HepG2 (cell line): ENCODE measurements at regions not wholly inside any gene's neighbourhood (a gene's known extent, or its start where the extent isn't known, plus 50 kb on each side); places are given as distances from the start of the nearest gene placed in this dataset.

Source experiments
- ARID2 ChIP-seq: sonication (generic); formaldehyde crosslinking; IDR thresholded peaks from 2 replicates; pipeline ENCODE4 v1.8.1; 2022; ENCODE audit warnings: mild to moderate bottlenecking, missing genetic modification reagents, borderline replicate concordance
- CAMTA2 ChIP-seq: sonication (generic); formaldehyde crosslinking; IDR thresholded peaks from 2 replicates; pipeline ENCODE4 v1.4.0; 2020; ENCODE audit warnings: mild to moderate bottlenecking, missing genetic modification reagents, borderline replicate concordance
- CREM ChIP-seq, 2 experiments: sonication (generic) in 1 of 2; formaldehyde crosslinking in 1 of 2; IDR thresholded peaks; 2 replicates each; pipeline versions ENCODE4 v1.4.0 to v1.6.1; 2016 to 2020; ENCODE audit warnings: antibody characterized with exemption in 1 of 2, mild to moderate bottlenecking in 1 of 2, missing genetic modification reagents in 1 of 2
- HOMEZ ChIP-seq: IDR thresholded peaks from 2 replicates; pipeline ENCODE4 v1.6.1; 2016; ENCODE audit warnings: low read depth
- KLF6 ChIP-seq: IDR thresholded peaks from 2 replicates; pipeline ENCODE4 v1.8.0; 2016; ENCODE audit warnings: missing biosample characterization, missing genetic modification reagents
- MEF2D ChIP-seq: sonication (generic); formaldehyde crosslinking; IDR thresholded peaks from 2 replicates; pipeline ENCODE4 v1.5.1; 2020; ENCODE audit warnings: mild to moderate bottlenecking, missing genetic modification reagents
- NFAT5 ChIP-seq: sonication (generic); formaldehyde crosslinking; IDR thresholded peaks from 2 replicates; pipeline ENCODE4 v1.4.0; 2020; ENCODE audit warnings: missing genetic modification reagents
- PAXIP1 ChIP-seq: sonication (generic); formaldehyde crosslinking; conservative IDR thresholded peaks from 2 replicates; pipeline ENCODE4 v1.4.0; 2020; ENCODE audit warnings: mild to moderate bottlenecking, missing genetic modification reagents, moderate library complexity
- RFXAP ChIP-seq: sonication (generic); formaldehyde crosslinking; IDR thresholded peaks from 2 replicates; pipeline ENCODE4 v1.4.0; 2020; ENCODE audit warnings: missing genetic modification reagents, borderline replicate concordance
- SMYD3 ChIP-seq: sonication (generic); formaldehyde crosslinking; IDR thresholded peaks from 2 replicates; pipeline ENCODE4 v1.8.1; 2023; ENCODE audit warnings: mild to moderate bottlenecking, missing genetic modification reagents
- TCF7 ChIP-seq: sonication (generic); IDR thresholded peaks from 2 replicates; pipeline ENCODE4 v1.6.1; 2016; ENCODE audit warnings: antibody characterized with exemption, low read depth
- TEAD3 ChIP-seq: optimal IDR thresholded peaks from 2 replicates; pipeline ENCODE3; 2016; ENCODE audit warnings: borderline replicate concordance
- YEATS2 ChIP-seq: sonication (generic); formaldehyde crosslinking; IDR thresholded peaks from 2 replicates; pipeline ENCODE4 v1.4.0; 2020; ENCODE audit warnings: missing genetic modification reagents, borderline replicate concordance
- ZFAT ChIP-seq: sonication (generic); formaldehyde crosslinking; conservative IDR thresholded peaks from 2 replicates; pipeline ENCODE4 v1.8.1; 2023; ENCODE audit warnings: missing genetic modification reagents, inconsistent platforms
- ZNF20 ChIP-seq: sonication (generic); formaldehyde crosslinking; IDR thresholded peaks from 2 replicates; pipeline ENCODE4 v1.4.0; 2020; ENCODE audit warnings: mild to moderate bottlenecking, moderate library complexity, missing genetic modification reagents
- ZNF263 ChIP-seq: sonication (generic); formaldehyde crosslinking; IDR thresholded peaks from 2 replicates; pipeline ENCODE4 v1.4.0; 2020; ENCODE audit warnings: missing genetic modification reagents
- ZNF3 ChIP-seq: IDR thresholded peaks from 2 replicates; pipeline ENCODE4 v1.7.0; 2017; ENCODE audit warnings: inconsistent platforms
- ZNF460 ChIP-seq: sonication (generic); formaldehyde crosslinking; IDR thresholded peaks from 2 replicates; pipeline ENCODE4 v1.5.1; 2020; ENCODE audit warnings: missing genetic modification reagents, mild to moderate bottlenecking, borderline replicate concordance
- ZNF510 ChIP-seq: sonication (generic); formaldehyde crosslinking; IDR thresholded peaks from 2 replicates; pipeline ENCODE4 v1.4.0; 2020; ENCODE audit warnings: low read depth, mild to moderate bottlenecking, missing genetic modification reagents
- ZNF780A ChIP-seq: sonication (generic); formaldehyde crosslinking; IDR thresholded peaks from 2 replicates; pipeline ENCODE4 v1.8.0; 2022; ENCODE audit warnings: mild to moderate bottlenecking, missing genetic modification reagents, moderate library complexity
- ZSCAN30 ChIP-seq: sonication (generic); formaldehyde crosslinking; IDR thresholded peaks from 2 replicates; pipeline ENCODE4 v1.5.0; 2020; ENCODE audit warnings: mild to moderate bottlenecking, missing genetic modification reagents
- TF ChIP-seq, protein P1 (sequence below): sonication (generic); formaldehyde crosslinking; IDR thresholded peaks from 2 replicates; pipeline ENCODE4 v1.5.0; 2020; ENCODE audit warnings: mild to moderate bottlenecking, low read depth, missing genetic modification reagents, borderline replicate concordance

- TF ChIP-seq ZNF460 (CRISPR knock-in tag) (no peak), CREM (IDR thresholded peaks at IDR 0.05) (no peak), CREM (CRISPR knock-in tag; IDR thresholded peaks at IDR 0.05) (no peak), ZNF510 (CRISPR knock-in tag) (no peak), NFAT5 (CRISPR knock-in tag) (no peak), HOMEZ (CRISPR knock-in tag) (no peak), ZSCAN30 (CRISPR knock-in tag) (no peak), CAMTA2 (CRISPR knock-in tag) (no peak), ZNF780A (CRISPR knock-in tag) (no peak), SMYD3 (CRISPR knock-in tag) (no peak), TCF7 (no peak), ARID2 (CRISPR knock-in tag) (0 out of 2 replicates have a peak, but pooled peaks have one; percentile 30), RFXAP (CRISPR knock-in tag) (no peak), ZNF3 (CRISPR knock-in tag) (no peak), ZNF20 (CRISPR knock-in tag) (no peak), KLF6 (CRISPR knock-in tag) (no peak), YEATS2 (CRISPR knock-in tag) (no peak), ZNF263 (CRISPR knock-in tag) (no peak), MEF2D (CRISPR knock-in tag) (no peak), TEAD3 (no peak), PAXIP1 (CRISPR knock-in tag) (no peak; the same call in 1 of the 2 replicates), ZFAT (CRISPR knock-in tag) (no peak)
- TF ChIP-seq, protein P1, sequence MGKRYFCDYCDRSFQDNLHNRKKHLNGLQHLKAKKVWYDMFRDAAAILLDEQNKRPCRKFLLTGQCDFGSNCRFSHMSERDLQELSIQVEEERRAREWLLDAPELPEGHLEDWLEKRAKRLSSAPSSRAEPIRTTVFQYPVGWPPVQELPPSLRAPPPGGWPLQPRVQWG (CRISPR knock-in tag), result no peak
These were observed 84.3 kb upstream of the MELK start (continued) for GRCh38 chr9:36488389-36488756.
